Jurkat, Clone E6-1 (cell line): ENCODE measurements at regions not wholly inside any gene's neighbourhood (a gene's known extent, or its start where the extent isn't known, plus 50 kb on each side); places are given as distances from the start of the nearest gene placed in this dataset.

ENCODE experiments used
- DNase-seq: peaks from one replicate; pipeline ENCODE4 v3.0.0-alpha.2; 2011; ENCODE audit warnings: low read depth, low spot score
- H3K4me3 ChIP-seq: 2 replicates; pipeline ENCODE4 v1.5.1; 2011; ENCODE audit warnings: mild to moderate bottlenecking, low read length, control low read depth, moderate library complexity

- no peak overlapping the region for H3K4me3 ChIP-seq
- DNase-seq: no peak
Observed at GRCh38 chr1:59008599-59009347, 224.9 kb upstream of the JUN start.

- no peak overlapping the region for H3K4me3 ChIP-seq
Observed at GRCh38 chr1:59011663-59012062, 227.8 kb upstream of the JUN start.

DNA sequence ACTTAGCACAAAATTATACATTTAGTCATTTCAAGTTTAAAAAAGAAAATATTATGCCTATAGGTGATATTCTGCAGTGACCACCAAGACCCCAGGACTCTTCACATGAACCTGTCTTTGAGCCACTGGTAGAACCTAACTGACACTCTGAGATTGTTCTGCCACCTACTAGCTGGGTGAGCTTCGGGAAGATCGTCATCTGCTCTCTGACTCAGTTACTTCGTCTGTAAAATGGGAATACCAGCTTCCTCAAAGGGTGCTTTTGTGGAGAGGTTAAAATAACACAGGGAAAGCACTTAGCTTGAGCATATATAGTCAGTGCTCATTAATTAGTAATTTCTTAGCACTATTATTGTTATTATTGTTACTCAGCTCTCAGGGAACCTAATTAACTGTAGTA, 228.5 kb upstream of the JUN start:
- H3K4me3 ChIP-seq: no peak overlapping the region
- DNase-seq: no peak

More at GRCh38 chr1:59011663-59012062, 227.8 kb upstream of the JUN start:
- DNase-seq: no peak

DNA sequence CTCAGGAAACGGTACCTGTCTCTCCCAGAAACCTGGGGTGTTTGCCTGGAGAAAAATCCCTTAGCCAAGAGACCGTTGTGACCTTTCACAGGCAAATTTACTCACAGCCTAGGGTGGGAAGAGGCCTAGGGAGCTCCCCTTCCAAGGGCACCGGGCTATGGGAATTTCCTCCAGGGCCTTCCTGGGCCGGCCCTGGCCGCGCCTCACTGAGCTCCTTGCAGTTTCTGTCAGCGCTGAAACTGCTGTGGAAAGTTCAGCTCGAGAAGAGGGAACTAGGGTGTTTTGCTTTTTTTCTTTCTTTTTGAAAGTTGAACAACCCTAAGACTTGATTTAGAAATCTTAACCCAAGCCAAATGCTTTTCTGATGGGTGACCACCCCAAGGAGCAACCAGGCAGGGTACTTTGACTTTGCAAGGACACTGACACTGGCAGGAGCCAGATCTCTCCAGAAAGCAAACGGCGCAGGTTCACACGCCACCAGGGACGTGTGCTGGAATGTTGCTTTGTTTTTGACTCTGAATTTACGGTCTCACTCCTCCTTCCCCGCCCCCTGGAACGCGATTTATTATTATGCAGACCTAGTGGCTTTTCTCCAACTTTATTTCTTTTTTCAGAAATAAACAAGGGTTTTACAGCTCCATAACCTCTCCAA, 229.6 kb upstream of the JUN start:
- no peak for DNase-seq
- no peak overlapping the region for H3K4me3 ChIP-seq

- no peak overlapping the region for H3K4me3 ChIP-seq
- no peak for DNase-seq
Observed at GRCh38 chr1:59013928-59014279, 230.1 kb upstream of the JUN start.

DNA sequence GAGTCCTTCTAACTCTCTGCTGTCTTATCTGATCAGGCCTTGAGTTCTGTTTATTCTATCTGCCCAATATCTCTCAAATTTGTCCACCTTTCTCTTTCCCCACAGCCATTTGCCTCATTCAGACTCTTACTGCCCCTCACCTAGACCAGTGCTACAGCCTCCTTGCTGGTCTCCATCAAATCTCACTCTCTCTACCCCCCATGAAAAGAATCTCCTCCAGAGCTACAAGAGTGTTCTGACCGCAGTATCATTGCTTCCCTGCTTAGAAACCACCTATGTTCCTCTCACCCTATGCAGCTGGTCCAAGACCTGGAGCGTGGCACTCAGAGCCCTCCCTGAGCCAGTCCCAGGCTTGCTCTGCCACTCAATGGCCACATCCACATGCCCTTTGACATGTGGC, 231.0 kb upstream of the JUN start:
- no peak for DNase-seq
- no peak overlapping the region for H3K4me3 ChIP-seq

- H3K4me3 ChIP-seq: no peak overlapping the region
- DNase-seq: no peak
Observed at GRCh38 chr1:59015708-59016107, 231.9 kb upstream of the JUN start.

DNA sequence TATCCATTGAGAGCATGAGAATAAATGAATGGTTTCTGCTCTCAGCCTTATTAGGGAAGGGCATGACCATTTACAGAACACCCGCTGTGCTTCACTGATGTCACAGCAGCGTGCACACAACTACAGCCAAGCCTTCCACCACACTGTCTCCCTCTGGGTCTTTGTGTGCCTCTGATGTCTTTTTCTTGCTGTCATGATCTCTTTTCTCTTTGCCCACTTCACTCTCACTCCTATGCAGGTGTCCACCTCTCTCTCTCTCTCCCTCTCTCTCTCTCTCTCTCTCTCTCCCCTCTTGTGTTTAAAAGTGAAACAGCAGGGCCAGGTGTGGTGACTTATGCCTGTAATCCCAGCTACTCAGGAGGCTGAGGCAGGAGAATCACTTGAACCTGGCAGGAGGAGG, 232.5 kb upstream of the JUN start:
- H3K4me3 ChIP-seq: no peak overlapping the region
- DNase-seq: no peak

- H3K4me3 ChIP-seq: no peak overlapping the region
- no peak for DNase-seq
Observed at GRCh38 chr1:59017501-59018231, 233.8 kb upstream of the JUN start.

GRCh38 chr1:59018446-59018845, 234.6 kb upstream of the JUN start:
- no peak overlapping the region for H3K4me3 ChIP-seq
- no peak for DNase-seq

DNA sequence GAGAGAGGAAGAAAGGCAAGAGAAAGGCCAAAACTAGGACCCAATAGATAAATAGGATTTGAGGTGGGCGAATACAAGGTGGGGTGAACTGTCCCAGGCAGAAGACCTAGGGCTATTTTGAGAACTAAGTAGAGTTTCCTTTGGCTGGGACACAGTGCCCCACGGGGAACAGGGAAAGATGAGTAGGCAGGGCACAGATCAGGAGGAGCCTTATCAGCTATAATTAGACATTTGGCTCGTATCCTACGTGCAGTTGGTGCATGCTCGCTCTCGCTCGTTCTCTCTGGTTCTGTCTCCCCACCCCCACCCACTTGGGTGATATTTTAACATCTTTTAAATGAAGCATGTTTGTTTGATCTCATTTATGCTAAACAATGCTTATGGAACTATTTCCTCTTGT, 235.0 kb upstream of the JUN start:
- H3K4me3 ChIP-seq: no peak overlapping the region
- no peak for DNase-seq

DNA sequence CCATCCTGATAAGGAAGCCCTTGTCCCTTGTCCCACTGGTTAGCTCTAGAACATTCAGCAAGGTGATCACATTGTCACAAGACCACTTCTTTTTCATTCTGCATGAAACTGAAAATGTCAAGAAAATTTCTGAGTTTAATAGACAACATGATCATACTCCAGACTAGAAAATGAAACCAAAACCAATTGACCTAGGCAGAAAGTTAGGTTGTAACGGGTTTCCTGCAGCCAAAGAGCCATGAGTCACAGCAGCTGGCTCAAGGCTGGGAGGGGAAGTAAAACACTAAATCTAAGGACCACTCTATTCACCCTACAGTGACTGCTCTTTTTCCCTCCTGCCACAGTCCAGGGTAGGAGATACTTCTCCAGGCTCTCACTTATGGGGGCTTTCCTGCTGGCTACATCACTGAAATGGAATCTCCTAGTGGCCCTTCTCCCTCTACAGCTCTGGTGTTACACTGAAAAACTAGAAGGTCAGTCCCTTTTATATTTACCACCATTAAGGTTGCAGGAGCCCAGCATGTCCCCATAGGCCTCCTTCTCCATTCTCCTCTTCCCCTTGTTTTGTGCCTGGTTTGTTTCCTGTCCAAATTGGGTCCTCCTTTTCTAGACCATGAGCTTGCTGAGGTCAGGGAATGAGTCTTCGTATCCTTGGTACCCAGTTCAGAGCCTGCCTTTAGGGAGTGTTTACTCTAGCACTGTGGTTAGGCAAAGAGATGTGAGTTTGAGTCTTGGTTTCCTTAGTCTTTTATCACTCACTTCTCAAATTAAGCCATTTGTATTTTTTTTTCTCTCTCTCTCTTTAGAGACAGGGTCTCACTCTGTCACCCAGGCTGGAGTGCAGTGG, 236.5 kb upstream of the JUN start:
- DNase-seq: peak; percentile 72
- peak overlapping the region; percentile 27 for H3K4me3 ChIP-seq

GRCh38 chr1:59022199-59022598, 238.4 kb upstream of the JUN start:
- DNase-seq: no peak
- H3K4me3 ChIP-seq: no peak overlapping the region

DNA sequence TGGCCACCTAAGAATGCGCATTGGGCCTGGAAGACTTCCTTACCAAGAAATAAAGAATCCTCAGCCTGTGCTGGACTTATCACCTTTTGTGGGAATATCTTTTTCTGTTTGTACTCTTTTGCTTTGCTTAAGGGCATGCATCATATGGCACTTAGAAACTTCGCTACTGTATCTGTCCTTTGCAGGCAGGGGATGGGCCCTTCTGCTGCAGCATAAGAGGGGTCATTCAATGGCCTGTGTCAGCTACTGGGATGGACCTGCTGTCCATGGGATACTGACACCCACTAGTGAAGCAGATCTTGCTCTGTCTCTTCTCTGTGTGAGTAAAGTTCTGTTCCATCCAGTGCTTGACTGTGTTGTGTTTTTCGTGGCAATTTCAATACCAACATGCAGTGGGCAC, 239.0 kb upstream of the JUN start:
- no peak for DNase-seq
- no peak overlapping the region for H3K4me3 ChIP-seq

DNA sequence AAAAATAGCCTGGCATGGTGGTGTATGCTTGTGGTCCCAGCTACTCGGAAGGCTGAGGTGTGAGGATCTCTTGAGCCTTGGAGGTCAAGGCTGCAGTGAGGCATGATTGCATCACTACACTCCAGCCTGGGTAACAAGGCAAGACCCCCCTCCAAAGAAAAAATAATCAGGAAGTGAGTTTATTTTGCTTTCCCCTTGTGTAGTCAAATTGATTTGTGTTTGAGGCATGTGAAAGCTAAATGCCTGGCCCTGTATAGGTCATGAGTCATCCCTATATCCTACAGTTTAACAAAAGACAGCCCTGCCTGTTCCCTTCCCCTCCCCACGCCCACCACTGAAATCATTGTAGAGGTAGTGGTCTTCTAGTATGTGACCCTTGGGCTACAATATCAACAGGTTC, 241.4 kb upstream of the JUN start:
- no peak overlapping the region for H3K4me3 ChIP-seq
- no peak for DNase-seq

GRCh38 chr1:59025898-59026426, 242.1 kb upstream of the JUN start:
- DNase-seq: no peak
- H3K4me3 ChIP-seq: no peak overlapping the region

DNA sequence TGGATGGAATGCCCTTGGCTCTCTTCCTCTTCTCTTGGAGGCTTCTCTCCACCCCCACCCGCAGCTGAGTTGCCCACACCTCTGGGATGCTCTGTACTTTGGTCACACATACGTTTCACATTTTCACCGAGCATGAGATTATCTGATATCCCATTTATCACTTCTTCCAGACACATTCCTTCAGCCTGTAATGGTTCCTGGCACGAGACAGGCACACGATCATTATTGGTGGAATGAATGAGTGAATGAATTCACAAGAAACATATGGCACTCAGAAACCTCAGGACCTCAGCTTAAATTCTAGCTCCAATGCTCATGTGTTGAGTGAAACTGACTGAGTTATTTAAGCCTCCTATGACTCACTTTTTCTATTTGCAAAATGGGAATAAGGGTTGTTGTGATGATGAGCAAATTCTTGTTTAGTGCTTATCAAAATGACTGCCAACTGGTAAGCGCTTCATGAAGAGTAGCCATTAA, 242.7 kb upstream of the JUN start:
- DNase-seq: no peak
- no peak overlapping the region for H3K4me3 ChIP-seq

DNA sequence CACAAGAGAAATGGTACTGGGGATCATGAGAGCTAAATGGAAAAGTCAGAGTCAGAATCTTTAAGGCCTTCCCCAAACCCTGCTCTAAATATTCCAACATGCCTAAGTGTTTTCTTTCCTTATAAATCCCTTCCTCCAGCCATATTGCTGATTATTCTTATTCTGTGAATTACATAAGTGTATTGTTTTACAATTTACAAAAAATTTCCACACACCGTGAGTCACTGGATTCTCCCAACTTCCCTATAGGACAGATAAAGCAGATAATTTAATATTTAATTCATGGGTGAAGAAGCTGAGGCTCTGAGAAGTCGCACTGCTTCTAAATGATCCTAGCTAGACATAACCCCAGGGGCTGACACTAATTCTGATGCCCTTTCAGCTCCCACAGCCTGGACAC, 243.3 kb upstream of the JUN start:
- DNase-seq: no peak
- no peak overlapping the region for H3K4me3 ChIP-seq

GRCh38 chr1:59028048-59028447, 244.2 kb upstream of the JUN start:
- no peak overlapping the region for H3K4me3 ChIP-seq
- no peak for DNase-seq
